Gastroesophageal sphincter (tissue), 3 donors: ENCODE measurements at regions not wholly inside any gene's neighbourhood (a gene's known extent, or its start where the extent isn't known, plus 50 kb on each side); places are given as distances from the start of the nearest gene placed in this dataset.

Experiments used
- CTCF ChIP-seq, 4 experiments: fragments of 200-600 bp in 2 of 4; fragments of 450-650 bp in 2 of 4; sonication (generic) in 1 of 4; IDR thresholded peaks; one replicate each; pipeline ENCODE4 v1.5.1; 2017 to 2019; ENCODE audit warnings: antibody characterized with exemption in 4 of 4, mild to moderate bottlenecking in 2 of 4, moderate library complexity in 2 of 4
- POLR2A ChIP-seq, 2 donors: fragments of 450-650 bp; IDR thresholded peaks; one replicate each; pipeline ENCODE4 v1.6.1; 2017; ENCODE audit warnings: antibody characterized with exemption in 2 of 2, mild to moderate bottlenecking in 2 of 2, moderate library complexity in 1 of 2
- POLR2AphosphoS5 ChIP-seq: sonication (generic); formaldehyde crosslinking; IDR thresholded peaks from one replicate; pipeline ENCODE4 v1.6.1; 2017; ENCODE audit warnings: antibody characterized with exemption

- TF ChIP-seq POLR2AphosphoS5, result no peak
- no peak for TF ChIP-seq CTCF (IDR thresholded peaks at IDR 0.05)
- no peak for TF ChIP-seq POLR2A (IDR thresholded peaks at IDR 0.05)
Measured at GRCh38 chr2:67156796-67157195, 240.3 kb upstream of the ETAA1 start.
